ENCODE measurements at regions not wholly inside any gene's neighbourhood (a gene's known extent, or its start where the extent isn't known, plus 50 kb on each side); places are given as distances from the start of the nearest gene placed in this dataset.

GRCh38 chr15:94098921-94099573 lies 132.3 kb upstream of the MCTP2 start:
- DNase-seq, result no peak

GRCh38 chr15:94097552-94097951 lies 133.8 kb upstream of the MCTP2 start:
- DNase-seq, result no peak

- DNase-seq, result no peak
Measured at GRCh38 chr15:94094310-94094709, 137.1 kb upstream of the MCTP2 start.

GRCh38 chr15:94086341-94086740 lies 145.0 kb upstream of the MCTP2 start:
- no peak for DNase-seq

- no peak for DNase-seq
Measured at GRCh38 chr15:94083467-94084052, 147.8 kb upstream of the MCTP2 start.

- no peak for DNase-seq
Measured at GRCh38 chr15:94081829-94082228, 149.5 kb upstream of the MCTP2 start.

GRCh38 chr15:94080989-94081605 lies 150.3 kb upstream of the MCTP2 start:
- DNase-seq, result no peak

- DNase-seq, result no peak
Measured at GRCh38 chr15:94080416-94080815, 150.9 kb upstream of the MCTP2 start.

GRCh38 chr15:94079968-94080367 lies 151.4 kb upstream of the MCTP2 start:
- DNase-seq, result no peak

GRCh38 chr15:94079459-94079858 lies 151.9 kb upstream of the MCTP2 start:
- no peak for DNase-seq

- DNase-seq, result no peak
Measured at GRCh38 chr15:94077938-94078337, 153.4 kb upstream of the MCTP2 start.

- DNase-seq, result peak; percentile 69
Measured at GRCh38 chr15:94075349-94075748, 156.0 kb upstream of the MCTP2 start.

GRCh38 chr15:94070356-94071295 lies 160.7 kb upstream of the MCTP2 start:
- peak; percentile 79 for DNase-seq

- no peak for DNase-seq
Measured at GRCh38 chr15:94069844-94070243, 161.5 kb upstream of the MCTP2 start.

- DNase-seq, result no peak
Measured at GRCh38 chr15:94066811-94067210, 164.6 kb upstream of the MCTP2 start.

- DNase-seq, result no peak
Measured at GRCh38 chr15:94066046-94066445, 165.3 kb upstream of the MCTP2 start.

- no peak for DNase-seq
Measured at GRCh38 chr15:94064676-94065313, 166.6 kb upstream of the MCTP2 start.

GRCh38 chr15:94061041-94061440 lies 170.3 kb upstream of the MCTP2 start:
- DNase-seq, result no peak

GRCh38 chr15:94059013-94059587 lies 172.3 kb upstream of the MCTP2 start:
- DNase-seq, result no peak

- DNase-seq, result no peak
Measured at GRCh38 chr15:94057305-94057704, 174.1 kb upstream of the MCTP2 start.

GRCh38 chr15:94056314-94056713 lies 175.0 kb upstream of the MCTP2 start:
- DNase-seq, result no peak

GRCh38 chr15:94053626-94054025 lies 177.7 kb upstream of the MCTP2 start:
- no peak for DNase-seq

All from right forelimb (tissue), 1 donor.